ENCODE measurements at regions not wholly inside any gene's neighbourhood (a gene's known extent, or its start where the extent isn't known, plus 50 kb on each side); places are given as distances from the start of the nearest gene placed in this dataset.

GRCh38 chr10:91162495-91163268 lies 57.8 kb upstream of the PCGF5 start:
- POLR2A ChIA-PET: interaction anchor here (0.8 to 2.7 kb wide), 15 partner anchors 8 to 155 kb away, joined by 3 to 17 read pairs (median 4); partner anchors contain the start of gene PCGF5
- peak; percentile 43 for ATAC-seq
- CTCF ChIA-PET: interaction anchor here (0.6 to 3.2 kb wide), 13 partner anchors 10 to 1307 kb away, joined by 3 to 26 read pairs (median 3); no protein-coding TSS in a partner anchor

GRCh38 chr10:91163269-91163868 lies 57.1 kb upstream of the PCGF5 start:
- no peaks in the 10 kb centered on the region for H3K27me3 Mint-ChIP-seq
- peak overlapping the region; percentile 82 for H3K4me3 Mint-ChIP-seq
- ATAC-seq (peak; percentile 67), DNase-seq (peak; percentile 84)
- intact Hi-C loops (cut with micrococcal nuclease): loop anchor here (5.0 kb wide), 2 partner anchors 39 to 84 kb away; no protein-coding TSS in a partner anchor
- H3K36me3 Mint-ChIP-seq (ENCODE audit: low read depth): peaks cover 11% of the 10 kb centered on the region
- CTCF ChIA-PET: interaction anchor here (0.9 to 3.2 kb wide), 4 partner anchors 31 to 156 kb away, joined by 3 to 26 read pairs (median 4); no protein-coding TSS in a partner anchor
- POLR2A ChIA-PET: interaction anchor here (0.7 to 2.7 kb wide), 15 partner anchors 9 to 291 kb away, joined by 3 to 17 read pairs (median 3); no protein-coding TSS in a partner anchor
- peaks cover 5% of the 10 kb centered on the region for H3K9me3 Mint-ChIP-seq
- no peak for TF ChIP-seq CTCF (IDR thresholded peaks at IDR 0.05)
- peak overlapping the region; percentile 93 for H3K27ac Mint-ChIP-seq
- H3K4me1 Mint-ChIP-seq (ENCODE audit: low read depth): peaks cover 46% of the 10 kb centered on the region

More at GRCh38 chr10:91162495-91163268, 57.8 kb upstream of the PCGF5 start:
- intact Hi-C loops (cut with micrococcal nuclease): loop anchor here (5.0 kb wide), 2 partner anchors 40 to 85 kb away; no protein-coding TSS in a partner anchor
- peak overlapping the region; percentile 93 for H3K27ac Mint-ChIP-seq
- peak; percentile 69 for DNase-seq
- H3K9me3 Mint-ChIP-seq: no peaks in the 10 kb centered on the region
- peaks cover 4% of the 10 kb centered on the region for H3K36me3 Mint-ChIP-seq (ENCODE audit: low read depth)
- peaks cover 41% of the 10 kb centered on the region for H3K4me1 Mint-ChIP-seq (ENCODE audit: low read depth)
- H3K4me3 Mint-ChIP-seq: peak overlapping the region; percentile 82
- no peaks in the 10 kb centered on the region for H3K27me3 Mint-ChIP-seq
- TF ChIP-seq CTCF (IDR thresholded peaks at IDR 0.05): no peak

GRCh38 chr10:91163869-91164474 lies 56.5 kb upstream of the PCGF5 start:
- Mint-ChIP-seq H3K9me3 (peaks cover 6% of the 10 kb centered on the region), H3K27me3 (no peaks in the 10 kb centered on the region), H3K27ac (peak overlapping the region; percentile 93), H3K4me3 (peak overlapping the region; percentile 82), H3K36me3 (ENCODE audit: low read depth) (peaks cover 12% of the 10 kb centered on the region), H3K4me1 (ENCODE audit: low read depth) (peaks cover 44% of the 10 kb centered on the region)
- DNase-seq: peak; percentile 88
- ChIA-PET CTCF (interaction anchor here (0.9 to 3.2 kb wide), 5 partner anchors 30 to 157 kb away, joined by 3 to 26 read pairs (median 4); no protein-coding TSS in a partner anchor), POLR2A (interaction anchor here (0.6 to 2.7 kb wide), 14 partner anchors 8 to 291 kb away, joined by 3 to 17 read pairs (median 3); no protein-coding TSS in a partner anchor)
- intact Hi-C loops (cut with micrococcal nuclease): loop anchor here (5.0 kb wide), 2 partner anchors 38 to 83 kb away; no protein-coding TSS in a partner anchor
- no peak for TF ChIP-seq CTCF (IDR thresholded peaks at IDR 0.05)
- peak; percentile 72 for ATAC-seq

GRCh38 chr10:91164520-91165065 lies 55.9 kb upstream of the PCGF5 start:
- ATAC-seq (no peak), DNase-seq (no peak)
- Mint-ChIP-seq H3K27me3 (no peaks in the 10 kb centered on the region), H3K36me3 (ENCODE audit: low read depth) (peaks cover 16% of the 10 kb centered on the region), H3K27ac (peak overlapping the region; percentile 93), H3K4me3 (peak overlapping the region; percentile 82), H3K9me3 (peaks cover 9% of the 10 kb centered on the region), H3K4me1 (ENCODE audit: low read depth) (peaks cover 46% of the 10 kb centered on the region)
- CTCF ChIA-PET: interaction anchor here (1.2 to 3.2 kb wide), 4 partner anchors 37 to 158 kb away, joined by 4 to 26 read pairs (median 7); no protein-coding TSS in a partner anchor
- no peak for TF ChIP-seq CTCF (IDR thresholded peaks at IDR 0.05)
- POLR2A ChIA-PET: interaction anchor here (1.0 to 2.7 kb wide), 2 partner anchors 21 to 30 kb away, joined by 3 to 17 read pairs; no protein-coding TSS in a partner anchor
- intact Hi-C loops (cut with micrococcal nuclease): loop anchor here (5.0 kb wide), 2 partner anchors 38 to 83 kb away; no protein-coding TSS in a partner anchor
